HEK293T (cell line): ENCODE measurements at regions not wholly inside any gene's neighbourhood (a gene's known extent, or its start where the extent isn't known, plus 50 kb on each side); places are given as distances from the start of the nearest gene placed in this dataset.

Experiments used
- BHLHE40 ChIP-seq: fragments of 450-650 bp; IDR thresholded peaks from 2 replicates; pipeline ENCODE4 v1.6.1; 2016; ENCODE audit warnings: mild to moderate bottlenecking, moderate library complexity, borderline replicate concordance
- HDGF ChIP-seq: fragments of 450-650 bp; IDR thresholded peaks from 2 replicates; pipeline ENCODE4 v1.6.1; 2017; ENCODE audit warnings: antibody characterized with exemption, borderline replicate concordance
- NFRKB ChIP-seq: fragments of 450-650 bp; IDR thresholded peaks from 2 replicates; pipeline ENCODE4 v1.6.1; 2016; ENCODE audit warnings: mild to moderate bottlenecking, moderate library complexity
- SP1 ChIP-seq: fragments of 450-650 bp; IDR thresholded peaks from 2 replicates; pipeline ENCODE4 v1.6.1; 2017
- SUZ12 ChIP-seq: fragments of 450-650 bp; IDR thresholded peaks from 2 replicates; pipeline ENCODE4 v1.6.1; 2016; ENCODE audit warnings: mild to moderate bottlenecking
- ZNF384 ChIP-seq: fragments of 450-650 bp; IDR thresholded peaks from 2 replicates; pipeline ENCODE4 v1.6.1; 2016
- TF ChIP-seq, protein P1 (sequence below): fragments of 450-650 bp; IDR thresholded peaks from 2 replicates; pipeline ENCODE4 v1.6.1; 2016

DNA sequence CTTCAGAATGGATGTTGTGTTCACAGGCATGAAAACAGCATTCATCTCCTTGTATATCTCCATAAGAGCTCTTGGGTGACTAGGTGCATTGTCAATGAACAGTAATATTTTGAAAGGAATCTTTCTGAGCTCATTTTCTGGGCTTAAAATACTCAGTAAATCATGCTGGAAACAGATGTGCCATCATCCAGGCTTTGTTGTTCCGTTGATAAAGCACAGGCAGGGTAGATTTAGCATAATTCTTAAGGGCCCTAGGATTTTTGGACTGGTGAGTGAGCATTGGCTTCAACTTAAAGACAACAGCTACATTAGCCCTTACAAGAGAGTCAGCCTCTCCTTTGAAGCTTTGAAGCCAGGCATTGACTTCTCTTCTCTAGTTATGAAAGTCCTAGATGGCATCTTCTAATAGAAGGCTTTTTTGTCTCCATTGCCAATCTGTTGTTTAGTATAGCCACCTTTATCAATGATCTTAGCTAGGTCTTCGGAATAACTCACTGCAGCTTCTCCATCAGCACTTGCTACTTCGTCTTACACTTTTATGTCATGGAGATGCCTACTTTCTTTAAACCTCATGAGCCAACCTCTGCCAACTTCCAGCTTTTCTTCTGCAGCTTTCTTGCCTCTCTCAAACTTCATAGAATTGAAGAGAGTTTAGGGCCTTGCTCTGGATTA, 79.6 kb upstream of the PSMA6 start:
- TF ChIP-seq, protein P1, sequence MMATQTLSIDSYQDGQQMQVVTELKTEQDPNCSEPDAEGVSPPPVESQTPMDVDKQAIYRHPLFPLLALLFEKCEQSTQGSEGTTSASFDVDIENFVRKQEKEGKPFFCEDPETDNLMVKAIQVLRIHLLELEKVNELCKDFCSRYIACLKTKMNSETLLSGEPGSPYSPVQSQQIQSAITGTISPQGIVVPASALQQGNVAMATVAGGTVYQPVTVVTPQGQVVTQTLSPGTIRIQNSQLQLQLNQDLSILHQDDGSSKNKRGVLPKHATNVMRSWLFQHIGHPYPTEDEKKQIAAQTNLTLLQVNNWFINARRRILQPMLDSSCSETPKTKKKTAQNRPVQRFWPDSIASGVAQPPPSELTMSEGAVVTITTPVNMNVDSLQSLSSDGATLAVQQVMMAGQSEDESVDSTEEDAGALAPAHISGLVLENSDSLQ, result no peak
- TF ChIP-seq NFRKB (no peak), ZNF384 (no peak), SP1 (no peak), BHLHE40 (no peak), SUZ12 (no peak), HDGF (no peak)
